Mesenchymal stem cell (in vitro differentiated cells and primary cell): ENCODE measurements at regions not wholly inside any gene's neighbourhood (a gene's known extent, or its start where the extent isn't known, plus 50 kb on each side); places are given as distances from the start of the nearest gene placed in this dataset.

Experiments
- DNase-seq: peaks from one replicate; pipeline ENCODE4 v3.0.0-alpha.2; 2013
- H2AFZ ChIP-seq: one replicate; pipeline ENCODE4 v1.6.1; 2013; ENCODE audit warnings: low read depth, mild to moderate bottlenecking, control low read depth, inconsistent platforms, low read length, moderate library complexity
- H2AK5ac ChIP-seq: 2 replicates; pipeline ENCODE4 v1.6.1; 2013; ENCODE audit warnings: low read length, moderate library complexity, mild to moderate bottlenecking, inconsistent platforms; ENCODE audit not compliant: severe bottlenecking
- H2BK120ac ChIP-seq: one replicate; pipeline ENCODE4 v1.6.1; 2013; ENCODE audit warnings: low read depth, mild to moderate bottlenecking, inconsistent platforms, low read length, moderate library complexity
- H2BK12ac ChIP-seq, 2 experiments: one replicate each; pipeline ENCODE4 v1.6.1; 2013; ENCODE audit warnings: inconsistent platforms in 2 of 2, low read length in 2 of 2, mild to moderate bottlenecking in 2 of 2, moderate library complexity in 2 of 2, control low read depth in 1 of 2
- H2BK15ac ChIP-seq: one replicate; pipeline ENCODE4 v1.6.1; 2013; ENCODE audit warnings: mild to moderate bottlenecking, low read depth, inconsistent platforms; ENCODE audit not compliant: poor library complexity, severe bottlenecking
- H2BK5ac ChIP-seq: 2 replicates; pipeline ENCODE4 v1.6.1; 2013; ENCODE audit warnings: low read depth, mild to moderate bottlenecking, low read length, control low read depth, inconsistent platforms; ENCODE audit not compliant: poor library complexity, severe bottlenecking
- H3K14ac ChIP-seq, 2 experiments: one replicate each; pipeline ENCODE4 v1.6.1; 2013; ENCODE audit warnings: inconsistent platforms in 2 of 2, low read length in 2 of 2, control low read depth in 1 of 2, mild to moderate bottlenecking in 1 of 2, moderate library complexity in 1 of 2
- H3K18ac ChIP-seq, 2 experiments: one replicate each; pipeline ENCODE4 v1.6.1; 2013; ENCODE audit warnings: inconsistent platforms in 2 of 2, low read length in 2 of 2, control low read depth in 1 of 2, low read depth in 1 of 2, mild to moderate bottlenecking in 1 of 2
- H3K23ac ChIP-seq, 2 experiments: one replicate each; pipeline ENCODE4 v1.6.1; 2013; ENCODE audit warnings: inconsistent platforms in 2 of 2, low read length in 2 of 2, mild to moderate bottlenecking in 2 of 2, moderate library complexity in 2 of 2, control low read depth in 1 of 2
- H3K27ac ChIP-seq: 2 replicates; pipeline ENCODE4 v1.5.1; 2013; ENCODE audit warnings: mild to moderate bottlenecking, moderate library complexity, low read length, control low read depth, inconsistent platforms; ENCODE audit not compliant: poor library complexity, severe bottlenecking
- H3K27me3 ChIP-seq, 2 experiments: 2 replicates each; pipeline versions ENCODE4 v1.6.1 to v1.7.0; 2013; ENCODE audit warnings: low read length in 2 of 2, mild to moderate bottlenecking in 2 of 2, moderate library complexity in 2 of 2, control low read depth in 1 of 2, inconsistent platforms in 1 of 2; ENCODE audit not compliant: control insufficient read depth in 1 of 2, insufficient read depth in 1 of 2
- H3K36me3 ChIP-seq, 2 experiments: 2 replicates each; pipeline versions ENCODE4 v1.6.1 to v1.7.0; 2013; ENCODE audit warnings: low read length in 2 of 2, control low read depth in 1 of 2, inconsistent platforms in 1 of 2, low read depth in 1 of 2, mild to moderate bottlenecking in 1 of 2; ENCODE audit not compliant: insufficient read depth in 2 of 2, control insufficient read depth in 1 of 2
- H3K4ac ChIP-seq, 2 experiments: one replicate each; pipeline ENCODE4 v1.6.1; 2013; ENCODE audit warnings: inconsistent platforms in 2 of 2, low read length in 2 of 2, mild to moderate bottlenecking in 2 of 2, moderate library complexity in 2 of 2, control low read depth in 1 of 2, low read depth in 1 of 2
- H3K4me1 ChIP-seq: 2 replicates; pipeline ENCODE4 v1.6.1; 2013; ENCODE audit warnings: low read depth, low read length, control low read depth; ENCODE audit not compliant: control insufficient read depth, insufficient read depth
- H3K4me2 ChIP-seq: 2 replicates; pipeline ENCODE4 v1.6.1; 2013; ENCODE audit warnings: low read length, mild to moderate bottlenecking, inconsistent platforms; ENCODE audit not compliant: poor library complexity, severe bottlenecking
- H3K4me3 ChIP-seq, 2 experiments: 2 replicates each; pipeline versions ENCODE4 v1.5.1 to v1.7.0; 2013; ENCODE audit warnings: low read length in 2 of 2, mild to moderate bottlenecking in 2 of 2, control low read depth in 1 of 2, low read depth in 1 of 2; ENCODE audit not compliant: insufficient read depth in 1 of 2
- H3K79me1 ChIP-seq: replicated peaks from 2 replicates; pipeline ENCODE4 v1.6.1; 2013; ENCODE audit warnings: mild to moderate bottlenecking, control low read depth, low read length, inconsistent platforms; ENCODE audit not compliant: poor library complexity, severe bottlenecking
- H3K9ac ChIP-seq: 2 replicates; pipeline ENCODE4 v1.7.0; 2013; ENCODE audit warnings: mild to moderate bottlenecking, low read length, moderate library complexity
- H3K9me3 ChIP-seq: 2 replicates; pipeline ENCODE4 v1.7.0; 2013; ENCODE audit warnings: mild to moderate bottlenecking, low read length; ENCODE audit not compliant: control insufficient read depth
- H4K8ac ChIP-seq: one replicate; pipeline ENCODE4 v1.6.1; 2013; ENCODE audit warnings: inconsistent platforms, mild to moderate bottlenecking, low read length, moderate library complexity
- H4K91ac ChIP-seq: one replicate; pipeline ENCODE4 v1.6.1; 2013; ENCODE audit warnings: mild to moderate bottlenecking, low read length, inconsistent platforms
- WGBS: methylation state at CpG from one replicate; pipeline ENCODE4 v1.1.7; 2013; ENCODE audit warnings: mixed read lengths; 5-methylcytosine and 5-hydroxymethylcytosine counted together

DNA sequence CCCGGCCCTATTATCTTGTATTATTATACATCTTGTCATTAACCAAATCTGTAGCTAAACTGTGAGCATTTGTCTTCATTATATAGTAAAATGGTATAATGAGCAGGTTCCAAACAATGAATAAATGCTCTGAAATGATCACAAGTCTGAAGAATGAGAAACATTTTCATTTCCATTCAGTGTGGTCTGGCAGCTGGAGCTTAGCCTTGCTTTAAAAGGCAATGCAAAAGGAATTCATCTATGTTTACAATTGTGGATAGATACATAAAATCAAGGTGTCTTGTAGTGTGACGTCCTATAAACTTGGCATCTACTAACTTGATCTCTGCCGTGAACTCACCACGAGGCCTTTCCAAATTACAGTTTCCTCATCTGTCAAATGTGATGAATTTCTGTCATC lies 168.3 kb downstream of the RMST start:
- Histone ChIP-seq H2BK120ac (no peak overlapping the region), H2BK12ac (no peak overlapping the region), H3K4ac (no peak overlapping the region), H3K4me1 (no peaks in the 10 kb centered on the region), H3K27me3 (no peaks in the 10 kb centered on the region), H2BK15ac (no peak overlapping the region), H3K27ac (no peak overlapping the region), H4K91ac (no peak overlapping the region), H3K14ac (no peak overlapping the region), H3K79me1 (no peaks in the 10 kb centered on the region), H4K8ac (no peak overlapping the region), H2BK5ac (no peak overlapping the region), H3K23ac (no peak overlapping the region), H3K4me3 (no peak overlapping the region), H3K4me2 (no peak overlapping the region), H2AK5ac (no peak overlapping the region), H2AFZ (no peak overlapping the region), H3K9ac (no peak overlapping the region), H3K9me3 (no peaks in the 10 kb centered on the region), H3K36me3 (no peaks in the 10 kb centered on the region), H3K18ac (no peak overlapping the region)
- DNase-seq = no peak
- WGBS = 51% methylated on average over 3 of the region's 4 CpGs

DNA sequence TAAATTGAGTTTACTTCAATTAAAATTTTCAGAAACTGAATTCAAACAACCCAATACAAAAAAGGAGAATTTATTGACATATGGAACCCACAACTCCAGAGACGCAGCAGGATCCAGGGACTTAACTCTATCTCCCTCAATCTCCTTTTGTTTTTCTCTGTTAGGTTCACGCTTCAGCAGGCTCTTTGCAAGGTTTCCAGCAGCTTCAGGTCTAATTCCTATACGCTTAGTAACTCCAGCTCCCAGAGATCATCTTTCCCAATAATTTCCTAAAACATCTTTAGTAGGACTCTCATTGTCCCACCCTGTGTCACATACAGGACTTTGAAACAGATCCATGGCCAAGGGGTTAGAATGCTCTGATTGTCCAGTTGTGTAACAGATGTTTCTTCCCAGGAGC lies 175.2 kb downstream of the RMST start:
- Histone ChIP-seq H3K4me1 (peaks cover 2% of the 10 kb centered on the region), H3K36me3 (no peaks in the 10 kb centered on the region), H3K18ac (no peak overlapping the region), H3K14ac (no peak overlapping the region), H2BK12ac (no peak overlapping the region), H4K8ac (no peak overlapping the region), H3K79me1 (no peaks in the 10 kb centered on the region), H3K4me2 (no peak overlapping the region), H3K27me3 (no peaks in the 10 kb centered on the region), H4K91ac (no peak overlapping the region), H3K23ac (no peak overlapping the region), H3K27ac (peak overlapping the region; percentile 64), H3K9ac (no peak overlapping the region), H2BK5ac (no peak overlapping the region), H3K9me3 (peaks cover 2% of the 10 kb centered on the region), H3K4me3 (no peak overlapping the region), H2AFZ (no peak overlapping the region), H2BK15ac (no peak overlapping the region), H3K4ac (no peak overlapping the region), H2BK120ac (no peak overlapping the region), H2AK5ac (peak overlapping the region; percentile 22)
- 82% methylated on average over 3 of the region's 3 CpGs for WGBS
- no peak for DNase-seq

DNA sequence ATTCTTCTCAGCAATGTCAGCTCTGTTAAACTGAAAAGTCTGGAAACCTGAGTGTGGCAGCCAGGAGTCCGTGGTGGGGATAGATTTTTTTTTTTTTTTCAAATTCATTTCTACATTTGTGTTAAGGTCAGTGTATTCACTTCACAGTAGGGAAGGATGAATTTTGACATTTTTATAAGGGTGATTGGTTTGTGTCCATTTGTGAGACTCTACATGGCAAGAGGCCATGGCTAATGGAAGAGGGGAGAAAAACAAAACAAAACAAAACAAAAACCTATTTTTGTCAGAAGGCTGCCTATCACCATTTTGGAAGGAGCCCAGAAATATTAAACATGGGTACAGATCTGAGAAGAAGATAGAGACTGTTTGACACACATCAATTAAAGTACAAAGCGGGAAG lies 176.1 kb downstream of the RMST start:
- Histone ChIP-seq H3K79me1 (no peaks in the 10 kb centered on the region), H3K9ac (no peak overlapping the region), H4K91ac (no peak overlapping the region), H3K14ac (no peak overlapping the region), H3K23ac (no peak overlapping the region), H2AFZ (no peak overlapping the region), H3K4me3 (no peak overlapping the region), H3K36me3 (no peaks in the 10 kb centered on the region), H3K4ac (no peak overlapping the region), H3K9me3 (peaks cover 2% of the 10 kb centered on the region), H3K18ac (no peak overlapping the region), H2BK12ac (no peak overlapping the region), H3K4me2 (no peak overlapping the region), H3K27ac (no peak overlapping the region), H2BK5ac (no peak overlapping the region), H3K27me3 (no peaks in the 10 kb centered on the region), H2AK5ac (no peak overlapping the region), H2BK15ac (no peak overlapping the region), H3K4me1 (peaks cover 2% of the 10 kb centered on the region), H2BK120ac (no peak overlapping the region), H4K8ac (no peak overlapping the region)
- DNase-seq = no peak
- WGBS = 91% methylated on average over 1 of the region's 2 CpGs

DNA sequence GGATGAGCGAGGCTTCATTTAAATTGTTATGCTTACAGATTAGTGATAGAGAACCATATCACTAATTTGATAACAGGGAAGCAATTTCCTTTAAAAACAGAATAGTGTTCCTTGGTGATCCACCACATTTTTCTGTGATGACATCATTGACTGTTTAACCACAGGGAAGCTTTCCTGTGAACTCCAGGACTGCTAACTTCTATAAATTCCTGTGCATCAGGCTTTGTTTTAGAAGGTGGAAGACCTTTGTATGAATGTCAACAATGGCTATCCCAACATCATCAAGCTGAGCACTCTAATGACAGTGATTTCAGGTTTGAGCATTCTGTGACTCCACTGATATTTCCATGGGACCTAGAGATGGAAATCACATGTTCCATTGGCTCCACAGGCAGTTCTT lies 177.1 kb downstream of the RMST start:
- H3K27me3 ChIP-seq = no peaks in the 10 kb centered on the region
- H3K36me3 ChIP-seq = no peaks in the 10 kb centered on the region
- no CpG with 5 or more reads among the region's 1 CpG for WGBS

More for the DNA sequence above, 177.1 kb downstream of the RMST start:
- no peak overlapping the region for H2AK5ac ChIP-seq
- H4K91ac ChIP-seq = no peak overlapping the region
- no peak overlapping the region for H3K4ac ChIP-seq
- no peaks in the 10 kb centered on the region for H3K79me1 ChIP-seq
- no peak overlapping the region for H2BK15ac ChIP-seq
- H3K4me3 ChIP-seq = no peak overlapping the region
- H3K18ac ChIP-seq = no peak overlapping the region
- H4K8ac ChIP-seq = no peak overlapping the region
- no peak overlapping the region for H2AFZ ChIP-seq
- no peak overlapping the region for H3K9ac ChIP-seq
- DNase-seq = peak; percentile 42
- H3K27ac ChIP-seq = no peak overlapping the region
- H3K4me1 ChIP-seq = peaks cover 2% of the 10 kb centered on the region
- no peak overlapping the region for H3K23ac ChIP-seq
- H3K9me3 ChIP-seq = peaks cover 2% of the 10 kb centered on the region
- H2BK12ac ChIP-seq = no peak overlapping the region
- H2BK5ac ChIP-seq = no peak overlapping the region
- no peak overlapping the region for H3K14ac ChIP-seq
- no peak overlapping the region for H2BK120ac ChIP-seq
- no peak overlapping the region for H3K4me2 ChIP-seq
